ENCODE measurements at regions not wholly inside any gene's neighbourhood (a gene's known extent, or its start where the extent isn't known, plus 50 kb on each side); places are given as distances from the start of the nearest gene placed in this dataset.

GRCh38 chr3:31270010-31270409, 262.7 kb upstream of the STT3B start:
- Histone ChIP-seq H3K36me3 (ENCODE audit: insufficient read depth, low read length) (no peaks in the 10 kb centered on the region), H4K20me1 (ENCODE audit: insufficient read depth, low read length) (no peaks in the 10 kb centered on the region), H3K4me3 (ENCODE audit: low read depth, low read length, poor library complexity, severe bottlenecking) (no peak overlapping the region), H3K9me3 (ENCODE audit: low read length) (no peaks in the 10 kb centered on the region), H3K27ac (ENCODE audit: low read depth, low read length, poor library complexity, severe bottlenecking) (no peak overlapping the region), H3K4me2 (ENCODE audit: low read length) (no peak overlapping the region), H2AFZ (ENCODE audit: low read length) (no peak overlapping the region), H3K27me3 (ENCODE audit: insufficient read depth, low read length) (no peaks in the 10 kb centered on the region), H3K4me1 (ENCODE audit: insufficient read depth, low read length, severe bottlenecking) (no peaks in the 10 kb centered on the region), H3K9me2 (ENCODE audit: low read depth, low read length) (no peaks in the 10 kb centered on the region), H3F3A (ENCODE audit: insufficient read depth, low read length) (no peaks in the 10 kb centered on the region), H3K9ac (ENCODE audit: low read length) (no peak overlapping the region), H3K79me2 (ENCODE audit: insufficient read depth, low read length) (no peaks in the 10 kb centered on the region)
- TF ChIP-seq CTCF (IDR thresholded peaks at IDR 0.05; ENCODE audit: low read length) (no peak), EZH2 (IDR thresholded peaks at IDR 0.05; ENCODE audit: borderline replicate concordance, low read length) (no peak)

- no peaks in the 10 kb centered on the region for H3K9me3 ChIP-seq (ENCODE audit: low read length)
- no peak overlapping the region for H3K9ac ChIP-seq (ENCODE audit: low read length)
- no peak overlapping the region for H2AFZ ChIP-seq (ENCODE audit: low read length)
- TF ChIP-seq EZH2 (IDR thresholded peaks at IDR 0.05; ENCODE audit: borderline replicate concordance, low read length), result no peak
- TF ChIP-seq CTCF (IDR thresholded peaks at IDR 0.05; ENCODE audit: low read length), result no peak
- H3K79me2 ChIP-seq (ENCODE audit: insufficient read depth, low read length), result no peaks in the 10 kb centered on the region
- no peaks in the 10 kb centered on the region for H3K9me2 ChIP-seq (ENCODE audit: low read depth, low read length)
- no peak overlapping the region for H3K27ac ChIP-seq (ENCODE audit: low read depth, low read length, poor library complexity, severe bottlenecking)
- no peaks in the 10 kb centered on the region for H3K4me1 ChIP-seq (ENCODE audit: insufficient read depth, low read length, severe bottlenecking)
- H3K27me3 ChIP-seq (ENCODE audit: insufficient read depth, low read length), result no peaks in the 10 kb centered on the region
- no peaks in the 10 kb centered on the region for H3F3A ChIP-seq (ENCODE audit: insufficient read depth, low read length)
- no peaks in the 10 kb centered on the region for H3K36me3 ChIP-seq (ENCODE audit: insufficient read depth, low read length)
- H4K20me1 ChIP-seq (ENCODE audit: insufficient read depth, low read length), result no peaks in the 10 kb centered on the region
- no peak overlapping the region for H3K4me3 ChIP-seq (ENCODE audit: low read depth, low read length, poor library complexity, severe bottlenecking)
- no peak overlapping the region for H3K4me2 ChIP-seq (ENCODE audit: low read length)
Observed at GRCh38 chr3:31274326-31275024, 258.2 kb upstream of the STT3B start.

- H3K9me3 ChIP-seq (ENCODE audit: low read length), result no peaks in the 10 kb centered on the region
- no peak overlapping the region for H3K27ac ChIP-seq (ENCODE audit: low read depth, low read length, poor library complexity, severe bottlenecking)
- no peaks in the 10 kb centered on the region for H3K79me2 ChIP-seq (ENCODE audit: insufficient read depth, low read length)
- no peaks in the 10 kb centered on the region for H4K20me1 ChIP-seq (ENCODE audit: insufficient read depth, low read length)
- H3K27me3 ChIP-seq (ENCODE audit: insufficient read depth, low read length), result no peaks in the 10 kb centered on the region
- H3K9me2 ChIP-seq (ENCODE audit: low read depth, low read length), result no peaks in the 10 kb centered on the region
- H3F3A ChIP-seq (ENCODE audit: insufficient read depth, low read length), result no peaks in the 10 kb centered on the region
- no peak for TF ChIP-seq EZH2 (IDR thresholded peaks at IDR 0.05; ENCODE audit: borderline replicate concordance, low read length)
- no peaks in the 10 kb centered on the region for H3K36me3 ChIP-seq (ENCODE audit: insufficient read depth, low read length)
- no peak overlapping the region for H3K9ac ChIP-seq (ENCODE audit: low read length)
- H2AFZ ChIP-seq (ENCODE audit: low read length), result no peak overlapping the region
- no peaks in the 10 kb centered on the region for H3K4me1 ChIP-seq (ENCODE audit: insufficient read depth, low read length, severe bottlenecking)
- H3K4me2 ChIP-seq (ENCODE audit: low read length), result no peak overlapping the region
- no peak overlapping the region for H3K4me3 ChIP-seq (ENCODE audit: low read depth, low read length, poor library complexity, severe bottlenecking)
Observed at GRCh38 chr3:31275038-31275572, 257.6 kb upstream of the STT3B start.

- no peaks in the 10 kb centered on the region for H3K27me3 ChIP-seq (ENCODE audit: insufficient read depth, low read length)
- no peaks in the 10 kb centered on the region for H3K9me2 ChIP-seq (ENCODE audit: low read depth, low read length)
- H3K36me3 ChIP-seq (ENCODE audit: insufficient read depth, low read length), result no peaks in the 10 kb centered on the region
- H2AFZ ChIP-seq (ENCODE audit: low read length), result no peak overlapping the region
- H3K9me3 ChIP-seq (ENCODE audit: low read length), result no peaks in the 10 kb centered on the region
- H3K4me3 ChIP-seq (ENCODE audit: low read depth, low read length, poor library complexity, severe bottlenecking), result no peak overlapping the region
- no peaks in the 10 kb centered on the region for H3F3A ChIP-seq (ENCODE audit: insufficient read depth, low read length)
- TF ChIP-seq CTCF (IDR thresholded peaks at IDR 0.05; ENCODE audit: low read length) (no peak), EZH2 (IDR thresholded peaks at IDR 0.05; ENCODE audit: borderline replicate concordance, low read length) (no peak)
- H3K4me1 ChIP-seq (ENCODE audit: insufficient read depth, low read length, severe bottlenecking), result no peaks in the 10 kb centered on the region
- no peaks in the 10 kb centered on the region for H4K20me1 ChIP-seq (ENCODE audit: insufficient read depth, low read length)
- no peak overlapping the region for H3K4me2 ChIP-seq (ENCODE audit: low read length)
- H3K79me2 ChIP-seq (ENCODE audit: insufficient read depth, low read length), result no peaks in the 10 kb centered on the region
- no peak overlapping the region for H3K9ac ChIP-seq (ENCODE audit: low read length)
- H3K27ac ChIP-seq (ENCODE audit: low read depth, low read length, poor library complexity, severe bottlenecking), result no peak overlapping the region
Observed at GRCh38 chr3:31275583-31275982, 257.1 kb upstream of the STT3B start.
